ENCODE measurements at regions not wholly inside any gene's neighbourhood (a gene's known extent, or its start where the extent isn't known, plus 50 kb on each side); places are given as distances from the start of the nearest gene placed in this dataset.

- TF ChIP-seq CTCF (IDR thresholded peaks at IDR 0.05) (no peak), POLR2AphosphoS5 (IDR thresholded peaks at IDR 0.05) (no peak), POLR2A (IDR thresholded peaks at IDR 0.05) (no peak)
These were observed 266.6 kb upstream of the SIX2 start for GRCh38 chr2:45275806-45276205.
